Neural progenitor cell (in vitro differentiated cells): ENCODE measurements at regions not wholly inside any gene's neighbourhood (a gene's known extent, or its start where the extent isn't known, plus 50 kb on each side); places are given as distances from the start of the nearest gene placed in this dataset.

Experiments used
- DNase-seq: peaks from one replicate; pipeline ENCODE4 v3.0.0-alpha.2; 2016; ENCODE audit warnings: low spot score
- H2AFZ ChIP-seq: fragments of 200-600 bp; sonication (generic); replicated peaks from 2 replicates; pipeline ENCODE4 v1.6.1; 2016; ENCODE audit warnings: antibody characterized with exemption
- H3F3A ChIP-seq: fragments of 200-600 bp; sonication (generic); 2 replicates; pipeline ENCODE4 v1.6.1; 2016; ENCODE audit warnings: antibody characterized with exemption, low read depth
- H3K27ac ChIP-seq: fragments of 200-600 bp; sonication (generic); 2 replicates; pipeline ENCODE4 v1.5.1; 2016; ENCODE audit warnings: mild to moderate bottlenecking
- H3K27me3 ChIP-seq: fragments of 200-600 bp; sonication (generic); 2 replicates; pipeline ENCODE4 v1.6.1; 2016; ENCODE audit warnings: mild to moderate bottlenecking, moderate library complexity
- H3K36me3 ChIP-seq: fragments of 200-600 bp; sonication (generic); 2 replicates; pipeline ENCODE4 v1.5.1; 2016
- H3K4me1 ChIP-seq: fragments of 200-600 bp; sonication (generic); 2 replicates; pipeline ENCODE4 v1.6.1; 2016; ENCODE audit warnings: mixed run types
- H3K4me2 ChIP-seq: fragments of 200-600 bp; sonication (generic); 2 replicates; pipeline ENCODE4 v1.6.1; 2016
- H3K4me3 ChIP-seq: fragments of 200-600 bp; sonication (generic); 2 replicates; pipeline ENCODE4 v1.5.1; 2016
- H3K79me2 ChIP-seq: fragments of 200-600 bp; sonication (generic); 2 replicates; pipeline ENCODE4 v1.6.1; 2016; ENCODE audit warnings: low read depth
- H3K9ac ChIP-seq: fragments of 200-600 bp; sonication (generic); 2 replicates; pipeline ENCODE4 v1.6.1; 2016
- H3K9me3 ChIP-seq: fragments of 200-600 bp; sonication (generic); 2 replicates; pipeline ENCODE4 v1.5.1; 2016; ENCODE audit warnings: low read depth
- H4K20me1 ChIP-seq: fragments of 200-600 bp; sonication (generic); 2 replicates; pipeline ENCODE4 v1.6.1; 2016; ENCODE audit warnings: low read depth
- H3K27ac Mint-ChIP-seq: 3 replicates; pipeline ENCODE4 v1.8.0; 2021; ENCODE audit warnings: mixed read lengths
- H3K27me3 Mint-ChIP-seq: 2 replicates; pipeline ENCODE4 v1.8.0; 2022; ENCODE audit warnings: low read depth, mild to moderate bottlenecking, inconsistent platforms, moderate library complexity, mixed read lengths; ENCODE audit not compliant: insufficient read depth
- H3K36me3 Mint-ChIP-seq: 3 replicates; pipeline ENCODE4 v1.8.0; 2021; ENCODE audit warnings: mixed read lengths
- H3K4me1 Mint-ChIP-seq: 3 replicates; pipeline ENCODE4 v1.8.0; 2021; ENCODE audit warnings: mixed read lengths
- H3K4me3 Mint-ChIP-seq: 3 replicates; pipeline ENCODE4 v1.8.0; 2021; ENCODE audit warnings: mild to moderate bottlenecking, moderate library complexity, mixed read lengths
- H3K9me3 Mint-ChIP-seq: 3 replicates; pipeline ENCODE4 v1.8.0; 2020; ENCODE audit warnings: mixed read lengths
- CTCF ChIP-seq: fragments of 200-600 bp; sonication (generic); IDR thresholded peaks from 2 replicates; pipeline ENCODE4 v1.5.1; 2017; ENCODE audit warnings: antibody characterized with exemption, mild to moderate bottlenecking
- EZH2 ChIP-seq: fragments of 200-600 bp; sonication (generic); IDR thresholded peaks from 2 replicates; pipeline ENCODE4 v1.6.1; 2017; ENCODE audit warnings: antibody characterized with exemption, mild to moderate bottlenecking, moderate library complexity
- EZH2phosphoT487 ChIP-seq: fragments of 200-600 bp; sonication (generic); IDR thresholded peaks from 2 replicates; pipeline ENCODE4 v1.6.1; 2017; ENCODE audit warnings: antibody characterized with exemption

- peaks cover 7% of the 10 kb centered on the region for H3K27me3 Mint-ChIP-seq
- Histone ChIP-seq H3K27me3 (no peaks in the 10 kb centered on the region), H3K79me2 (no peaks in the 10 kb centered on the region), H3K4me1 (peaks cover 15% of the 10 kb centered on the region), H3K36me3 (no peaks in the 10 kb centered on the region), H2AFZ (no peak overlapping the region), H3K4me2 (no peak overlapping the region), H3F3A (no peaks in the 10 kb centered on the region), H3K4me3 (no peak overlapping the region), H3K9me3 (no peaks in the 10 kb centered on the region), H4K20me1 (no peaks in the 10 kb centered on the region), H3K9ac (no peak overlapping the region), H3K27ac (no peak overlapping the region)
- H3K4me1 Mint-ChIP-seq = peaks cover 25% of the 10 kb centered on the region
- no peaks in the 10 kb centered on the region for H3K9me3 Mint-ChIP-seq
- no peak for DNase-seq
- H3K36me3 Mint-ChIP-seq = no peaks in the 10 kb centered on the region
- no peak overlapping the region for H3K4me3 Mint-ChIP-seq
- H3K27ac Mint-ChIP-seq = no peak overlapping the region
- TF ChIP-seq EZH2 = no peak
- no peak for TF ChIP-seq EZH2phosphoT487
- TF ChIP-seq CTCF = no peak
These were observed 167.5 kb downstream of the ATG4C start for GRCh38 chr1:62951428-62951827.

GRCh38 chr1:62952596-62952995 is 168.7 kb downstream of the ATG4C start:
- H3K79me2 ChIP-seq = no peaks in the 10 kb centered on the region
- no peaks in the 10 kb centered on the region for H3K27me3 ChIP-seq
- H2AFZ ChIP-seq = no peak overlapping the region
- peaks cover 15% of the 10 kb centered on the region for H3K4me1 ChIP-seq
- TF ChIP-seq EZH2 = no peak
- no peak for TF ChIP-seq EZH2phosphoT487
- DNase-seq = no peak
- no peaks in the 10 kb centered on the region for H3K9me3 Mint-ChIP-seq
- H3K9me3 ChIP-seq = no peaks in the 10 kb centered on the region
- H3K4me3 ChIP-seq = no peak overlapping the region
- H3K36me3 ChIP-seq = no peaks in the 10 kb centered on the region
- no peaks in the 10 kb centered on the region for H3K36me3 Mint-ChIP-seq
- no peak overlapping the region for H3K4me2 ChIP-seq
- peaks cover 25% of the 10 kb centered on the region for H3K4me1 Mint-ChIP-seq
- H3K27ac Mint-ChIP-seq = no peak overlapping the region
- no peak overlapping the region for H3K4me3 Mint-ChIP-seq
- H3F3A ChIP-seq = no peaks in the 10 kb centered on the region
- H3K9ac ChIP-seq = no peak overlapping the region
- H3K27ac ChIP-seq = no peak overlapping the region
- no peaks in the 10 kb centered on the region for H4K20me1 ChIP-seq
- peaks cover 5% of the 10 kb centered on the region for H3K27me3 Mint-ChIP-seq

- Histone ChIP-seq H3K9me3 (no peaks in the 10 kb centered on the region), H3K4me2 (peak overlapping the region; percentile 35), H3F3A (no peaks in the 10 kb centered on the region), H3K27me3 (no peaks in the 10 kb centered on the region), H3K9ac (no peak overlapping the region), H3K79me2 (no peaks in the 10 kb centered on the region), H3K4me1 (peaks cover 15% of the 10 kb centered on the region), H3K4me3 (no peak overlapping the region), H3K27ac (no peak overlapping the region), H4K20me1 (no peaks in the 10 kb centered on the region), H2AFZ (no peak overlapping the region), H3K36me3 (no peaks in the 10 kb centered on the region)
- peaks cover 25% of the 10 kb centered on the region for H3K4me1 Mint-ChIP-seq
- no peaks in the 10 kb centered on the region for H3K9me3 Mint-ChIP-seq
- H3K27ac Mint-ChIP-seq = no peak overlapping the region
- peaks cover 6% of the 10 kb centered on the region for H3K27me3 Mint-ChIP-seq
- H3K4me3 Mint-ChIP-seq = no peak overlapping the region
- DNase-seq = peak; percentile 13
- TF ChIP-seq CTCF (no peak), EZH2phosphoT487 (no peak), EZH2 (no peak)
- H3K36me3 Mint-ChIP-seq = no peaks in the 10 kb centered on the region
These were observed 169.7 kb downstream of the ATG4C start for GRCh38 chr1:62953633-62954032.

- Histone ChIP-seq H3K4me3 (no peak overlapping the region), H3K27me3 (no peaks in the 10 kb centered on the region), H4K20me1 (no peaks in the 10 kb centered on the region), H3K9ac (no peak overlapping the region), H2AFZ (peak overlapping the region; percentile 36), H3K79me2 (no peaks in the 10 kb centered on the region), H3F3A (no peaks in the 10 kb centered on the region), H3K4me1 (peaks cover 15% of the 10 kb centered on the region), H3K9me3 (no peaks in the 10 kb centered on the region), H3K36me3 (no peaks in the 10 kb centered on the region), H3K4me2 (no peak overlapping the region), H3K27ac (no peak overlapping the region)
- H3K4me1 Mint-ChIP-seq = peaks cover 25% of the 10 kb centered on the region
- peak overlapping the region; percentile 2 for H3K4me3 Mint-ChIP-seq
- no peaks in the 10 kb centered on the region for H3K9me3 Mint-ChIP-seq
- TF ChIP-seq EZH2phosphoT487 = no peak
- H3K27me3 Mint-ChIP-seq = peaks cover 8% of the 10 kb centered on the region
- no peak for DNase-seq
- H3K36me3 Mint-ChIP-seq = no peaks in the 10 kb centered on the region
- no peak overlapping the region for H3K27ac Mint-ChIP-seq
These were observed 170.8 kb downstream of the ATG4C start for GRCh38 chr1:62954758-62955157.
